MV-4-11 (cell line): ENCODE measurements at regions not wholly inside any gene's neighbourhood (a gene's known extent, or its start where the extent isn't known, plus 50 kb on each side); places are given as distances from the start of the nearest gene placed in this dataset.
"Not testable (repeated sequence)": the region's sequence is repeated elsewhere in the genome, so short reads cannot be mapped to it uniquely, and the experiment has no call there.

ENCODE experiments used
- DNase-seq: peaks from one replicate; lab custom pipeline; 2025; lab: John Stamatoyannopoulos, UW

DNA sequence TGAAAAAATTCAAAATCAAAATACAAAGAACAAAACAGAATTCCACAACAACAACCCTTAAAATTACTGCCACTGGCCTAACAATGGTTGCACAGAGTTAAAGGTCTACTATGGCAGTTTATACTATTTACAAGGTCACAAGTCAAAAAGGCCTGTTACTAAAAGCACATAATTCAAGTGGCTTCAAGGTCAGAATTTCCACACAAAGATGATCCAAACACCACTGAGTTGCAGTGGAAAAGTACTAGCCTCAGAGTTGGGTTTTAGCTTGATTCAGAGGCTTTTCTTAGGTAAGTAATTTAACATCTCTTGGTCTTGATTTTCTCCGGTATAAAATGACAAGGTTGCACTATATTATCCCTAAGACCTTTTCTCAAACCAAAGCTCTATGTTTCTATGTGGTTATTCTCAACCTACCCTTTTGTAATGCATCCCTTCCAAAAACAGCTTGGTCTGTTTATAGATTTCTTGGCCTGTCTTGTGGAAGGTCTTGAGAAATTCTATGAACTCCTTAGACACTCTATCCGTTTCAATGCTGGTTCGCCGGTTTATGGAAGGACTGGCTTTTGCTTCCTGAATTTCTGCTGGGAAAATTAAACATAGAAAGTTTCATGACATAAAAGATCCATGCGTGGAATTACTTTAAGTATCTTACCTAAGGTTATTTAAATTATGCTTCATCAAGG lies 69.5 kb downstream of the MDH2 start:
- not testable (repeated sequence) for DNase-seq

DNA sequence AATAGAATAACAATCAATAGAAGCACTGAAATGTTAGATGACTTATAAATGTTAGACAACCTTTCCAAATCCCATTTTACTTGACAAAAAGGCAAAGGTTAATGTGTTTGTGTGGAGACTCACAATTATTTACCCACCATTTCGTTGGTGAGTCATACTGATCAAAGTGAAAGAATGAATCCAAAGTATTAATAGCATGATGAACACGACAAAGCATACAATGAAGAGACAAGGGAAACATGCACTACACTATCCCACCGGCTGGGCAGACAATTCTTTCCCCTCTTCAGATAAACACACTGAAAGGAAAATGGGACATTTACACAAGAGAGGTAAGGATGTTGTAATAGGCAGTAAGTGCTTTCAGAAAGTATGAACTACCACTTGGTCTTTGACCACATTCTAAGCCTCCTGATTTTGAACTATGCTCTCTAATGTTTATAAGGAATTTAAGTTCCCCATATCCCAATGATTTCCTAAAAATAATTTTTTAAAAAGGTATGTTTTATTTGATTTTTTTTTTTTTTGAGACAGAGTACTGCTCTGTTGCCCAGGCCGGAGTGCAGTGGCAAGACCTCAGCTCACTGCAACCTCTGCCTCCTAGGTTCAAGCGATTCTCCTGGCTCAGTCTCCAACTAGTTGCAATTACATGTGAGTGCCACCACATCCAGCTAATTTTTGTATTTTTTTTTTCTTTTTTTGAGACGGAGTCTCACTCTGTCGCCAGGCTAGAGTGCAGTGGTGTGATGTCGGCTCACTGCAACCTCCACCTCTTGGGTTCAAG lies 70.5 kb downstream of the MDH2 start:
- DNase-seq: not testable (repeated sequence)

DNA sequence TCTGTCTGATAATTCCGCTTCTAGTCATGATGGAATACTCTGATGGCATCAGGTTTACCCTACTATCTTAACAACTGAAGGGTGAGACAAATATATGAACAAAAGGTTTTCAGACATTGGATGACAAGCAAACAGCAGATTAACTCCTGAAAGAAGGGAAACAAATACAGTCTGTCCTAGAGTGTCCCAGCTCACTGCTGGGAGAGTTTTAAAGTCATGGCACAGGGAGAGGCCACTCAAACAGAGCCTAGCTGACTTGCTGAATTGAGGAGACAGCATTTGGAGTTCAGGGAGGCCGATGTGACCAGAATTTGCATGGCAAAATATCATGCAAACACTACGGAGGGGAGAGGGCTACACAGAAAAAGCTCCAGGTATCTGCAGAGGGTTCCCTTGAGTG lies 73.1 kb downstream of the MDH2 start:
- DNase-seq: no peak

DNA sequence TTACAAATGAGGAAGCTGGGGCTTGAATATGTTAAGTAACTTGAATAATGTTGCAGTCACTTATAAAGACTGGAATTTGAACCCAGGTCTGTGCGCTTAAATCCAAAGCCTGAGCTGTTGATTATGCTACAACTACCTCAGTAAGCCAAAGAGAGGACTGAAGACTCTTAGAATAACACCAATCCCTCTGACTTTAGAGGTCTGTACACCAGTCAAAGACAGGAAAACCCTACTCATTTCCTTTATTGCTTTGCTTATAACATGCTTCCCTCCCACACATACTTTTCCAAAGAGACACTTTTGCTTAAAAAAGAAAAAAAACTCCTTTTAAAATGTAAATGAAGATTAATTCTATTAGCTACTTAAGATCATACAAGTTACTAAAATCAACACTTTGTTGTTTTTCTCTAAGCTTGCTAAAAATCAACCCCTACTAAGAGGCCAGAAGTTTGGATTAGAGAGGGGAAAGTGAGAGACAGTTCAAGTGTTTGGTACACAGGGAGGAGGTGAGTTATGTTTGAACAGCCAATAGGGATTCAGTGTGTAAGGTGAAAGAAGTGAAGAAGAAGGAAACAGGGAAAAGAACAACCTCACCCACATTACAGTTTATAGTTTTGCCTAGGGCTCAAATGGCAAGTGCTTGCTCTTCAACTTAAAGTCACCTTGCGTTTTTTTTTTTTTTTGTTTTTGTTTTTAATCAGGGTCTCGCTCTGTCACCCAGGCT lies 74.8 kb downstream of the MDH2 start:
- no peak for DNase-seq

DNA sequence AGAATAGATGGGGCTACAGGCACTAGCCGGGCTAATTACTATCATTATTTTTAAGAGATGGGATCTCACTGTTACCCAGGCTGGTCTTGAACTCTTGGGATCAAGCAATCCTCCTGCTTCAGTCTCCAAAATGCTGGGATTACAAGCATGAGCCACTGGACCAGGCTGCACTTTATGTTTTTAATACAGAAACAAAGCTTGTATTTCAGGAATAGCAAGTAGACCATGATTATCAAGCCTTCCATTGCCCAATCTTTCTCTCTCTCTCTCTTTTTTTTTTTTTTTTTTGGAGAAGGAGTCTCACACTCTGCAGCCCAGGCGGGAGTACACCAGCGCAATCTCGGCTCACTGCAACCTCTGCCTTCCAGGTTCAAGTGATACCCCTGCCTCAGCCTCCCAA lies 75.4 kb downstream of the MDH2 start:
- no peak for DNase-seq

DNA sequence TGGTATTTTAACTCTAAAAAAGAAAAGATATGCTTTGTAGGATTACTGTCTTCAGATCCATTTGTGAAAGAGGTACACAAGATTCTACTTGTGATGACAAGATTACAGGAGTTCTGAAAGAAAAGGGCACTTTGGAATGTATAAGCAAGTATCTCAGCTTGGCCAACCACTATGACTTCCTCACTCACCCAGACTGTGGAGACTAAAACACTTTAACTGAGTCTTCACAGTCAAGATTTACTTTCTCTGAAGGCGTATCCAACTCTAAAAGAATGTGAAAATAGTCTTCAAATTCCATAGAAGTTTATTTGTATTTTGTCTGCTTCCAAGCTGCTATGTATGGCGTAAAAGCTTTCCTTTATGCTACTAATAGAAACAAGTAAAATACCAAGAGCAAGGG lies 76.1 kb upstream of the SRRM3 start:
- DNase-seq: no peak

DNA sequence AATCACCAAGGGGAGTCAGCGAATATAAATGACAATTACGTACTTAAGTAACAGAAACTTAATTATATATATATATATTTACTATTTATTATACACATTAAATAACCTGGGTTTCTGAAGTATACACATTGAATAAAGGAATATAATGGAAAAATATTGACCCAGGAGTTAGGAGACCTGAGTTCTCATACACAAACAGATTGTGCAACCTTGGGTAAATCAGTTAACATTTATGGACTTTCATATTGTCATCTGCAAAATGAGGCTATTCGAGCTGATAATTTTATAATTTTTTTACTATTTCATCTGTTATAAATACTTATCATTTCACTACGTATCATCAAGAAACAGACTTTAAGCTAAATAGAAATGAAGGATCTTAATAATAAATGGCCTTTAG lies 75.1 kb upstream of the SRRM3 start:
- no peak for DNase-seq

DNA sequence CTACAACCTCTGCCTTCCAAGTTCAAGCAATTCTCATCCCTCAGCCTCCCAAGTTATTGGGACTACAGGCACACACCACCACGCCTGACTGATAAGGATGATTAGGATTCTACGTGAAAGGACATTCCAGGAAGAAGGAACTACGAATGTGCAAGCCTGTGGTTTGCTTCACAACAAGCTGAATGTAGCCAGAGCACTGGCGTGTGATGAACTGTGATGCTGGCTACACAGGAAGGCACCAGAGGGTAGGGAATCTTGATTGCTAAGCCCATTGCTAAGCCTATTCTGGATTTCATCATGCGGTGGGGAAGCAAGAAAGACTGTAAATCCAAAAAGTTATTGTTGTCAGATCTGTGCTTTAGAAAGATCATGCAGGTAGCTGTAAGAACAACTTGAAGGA lies 72.3 kb upstream of the SRRM3 start:
- DNase-seq: no peak

DNA sequence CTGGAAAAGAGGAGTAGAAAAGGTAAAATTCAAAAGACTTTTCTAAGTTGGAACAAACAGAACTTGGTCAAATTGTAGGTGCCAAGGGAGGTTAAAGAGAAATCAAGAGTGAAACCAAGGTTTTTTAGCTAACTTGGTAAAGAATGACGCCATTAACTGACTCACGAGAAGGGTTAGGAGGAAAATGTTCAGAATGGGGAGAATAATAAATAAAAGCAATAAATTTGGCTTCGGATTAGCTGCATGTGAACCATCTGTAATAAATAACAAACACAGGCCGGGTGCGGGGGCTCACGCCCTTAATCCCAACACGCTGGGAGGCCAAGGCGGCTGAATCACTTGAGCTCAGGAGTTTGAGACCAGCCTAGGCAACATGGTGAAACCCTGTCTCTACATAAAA lies 71.9 kb upstream of the SRRM3 start:
- no peak for DNase-seq

DNA sequence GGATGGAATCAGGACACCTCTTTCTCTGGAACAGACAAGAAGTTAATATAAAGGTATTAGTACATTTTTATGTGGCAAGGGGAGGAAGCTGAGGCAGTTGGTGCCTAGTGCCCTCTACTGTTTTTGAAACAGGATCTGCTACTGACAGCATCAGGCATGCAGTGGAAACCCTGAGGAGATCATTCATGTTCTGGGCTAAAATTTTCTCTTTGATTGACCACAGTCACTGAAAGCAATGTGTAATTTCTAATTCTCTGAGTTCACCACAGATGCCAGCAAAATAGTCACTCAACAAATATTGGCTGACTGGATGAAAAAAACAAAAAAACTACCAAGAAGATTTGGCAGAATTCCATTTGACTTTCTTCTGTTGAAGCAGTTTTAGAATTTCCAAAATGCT lies 71.0 kb upstream of the SRRM3 start:
- peak; percentile 25 for DNase-seq

DNA sequence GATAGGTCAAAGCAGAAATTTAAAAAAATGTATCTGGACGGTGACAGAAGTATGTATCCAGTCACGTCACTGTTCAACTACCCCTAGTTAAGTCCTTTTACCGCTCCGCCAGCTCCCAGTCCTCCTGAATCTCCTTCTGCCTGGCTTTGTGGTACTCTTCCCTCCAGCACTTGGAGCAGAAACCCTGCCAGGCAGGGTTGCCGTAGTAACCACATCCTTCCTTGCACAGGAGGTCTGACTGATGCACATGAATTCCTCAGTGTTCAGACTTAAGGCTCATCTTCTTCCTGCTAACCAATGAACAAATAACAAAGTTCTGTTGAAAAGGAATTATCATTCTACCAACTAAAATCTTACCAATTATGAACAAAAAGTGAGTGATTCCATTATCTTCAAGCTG lies 69.8 kb upstream of the SRRM3 start:
- not testable (repeated sequence) for DNase-seq

DNA sequence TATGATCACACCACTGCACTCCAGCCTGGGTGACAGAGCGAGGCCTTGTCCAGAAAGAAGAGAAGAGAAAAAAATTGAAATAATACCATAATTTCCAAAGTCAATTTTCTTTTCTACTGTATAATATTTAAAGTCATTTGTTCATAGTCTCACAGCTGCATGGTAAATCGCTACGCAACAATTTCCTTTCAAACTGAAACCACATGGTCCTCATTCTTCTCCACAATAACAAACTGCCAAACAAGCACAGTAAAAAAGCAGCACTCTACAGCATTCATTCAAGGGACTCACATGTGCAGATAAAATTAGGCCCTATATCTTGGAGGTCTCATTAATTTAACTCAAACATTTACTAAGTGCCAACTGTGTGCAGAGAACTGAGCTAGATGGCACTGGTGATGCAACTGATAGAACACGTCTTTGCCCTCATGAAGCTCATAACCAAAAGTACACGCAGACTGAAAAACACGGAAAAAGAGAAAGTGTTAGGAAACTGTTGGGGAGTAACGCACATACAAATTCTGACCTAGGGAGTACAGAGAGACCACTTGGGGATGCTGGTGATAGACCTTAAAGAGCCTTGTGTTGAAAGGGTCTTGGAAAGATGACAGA lies 68.4 kb upstream of the SRRM3 start:
- peak; percentile 80 for DNase-seq

DNA sequence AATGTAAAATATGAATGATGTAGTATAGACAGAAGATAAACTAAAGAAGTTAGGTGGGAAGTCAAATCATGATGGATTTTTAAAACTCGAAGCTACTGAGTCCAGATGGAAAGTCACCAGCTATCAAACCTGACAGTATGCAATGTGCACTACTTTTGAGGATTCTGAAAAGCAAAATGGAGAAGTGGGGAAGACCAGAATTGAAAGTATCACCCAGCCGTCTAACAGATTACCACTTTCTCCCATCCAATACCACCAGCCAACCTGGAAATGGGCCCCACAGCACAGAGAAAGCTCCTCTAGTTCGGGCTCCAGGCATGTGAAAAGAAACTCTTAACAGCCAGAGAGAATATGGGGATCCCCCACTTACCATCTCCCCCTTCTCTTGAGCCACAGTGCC lies 67.9 kb upstream of the SRRM3 start:
- DNase-seq: peak; percentile 80

DNA sequence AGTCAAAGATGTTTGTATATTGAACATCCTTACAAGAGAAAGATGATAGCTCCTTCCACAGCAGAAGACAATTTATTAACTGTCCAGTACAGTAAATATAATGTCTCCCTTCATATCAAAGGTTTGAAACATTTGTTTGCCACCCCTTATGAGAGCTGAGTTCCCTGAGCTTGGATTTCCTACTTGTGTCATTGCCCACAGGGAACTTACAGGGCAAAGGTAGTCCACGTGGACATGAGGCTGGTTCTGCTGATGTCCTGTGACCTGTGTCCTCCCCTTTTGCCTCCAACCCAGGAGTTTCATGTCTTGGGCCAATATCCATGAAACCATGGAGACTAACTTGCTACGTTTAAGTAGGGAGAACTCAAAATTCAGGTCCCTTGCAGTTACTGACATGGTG lies 66.4 kb upstream of the SRRM3 start:
- not testable (repeated sequence) for DNase-seq

DNA sequence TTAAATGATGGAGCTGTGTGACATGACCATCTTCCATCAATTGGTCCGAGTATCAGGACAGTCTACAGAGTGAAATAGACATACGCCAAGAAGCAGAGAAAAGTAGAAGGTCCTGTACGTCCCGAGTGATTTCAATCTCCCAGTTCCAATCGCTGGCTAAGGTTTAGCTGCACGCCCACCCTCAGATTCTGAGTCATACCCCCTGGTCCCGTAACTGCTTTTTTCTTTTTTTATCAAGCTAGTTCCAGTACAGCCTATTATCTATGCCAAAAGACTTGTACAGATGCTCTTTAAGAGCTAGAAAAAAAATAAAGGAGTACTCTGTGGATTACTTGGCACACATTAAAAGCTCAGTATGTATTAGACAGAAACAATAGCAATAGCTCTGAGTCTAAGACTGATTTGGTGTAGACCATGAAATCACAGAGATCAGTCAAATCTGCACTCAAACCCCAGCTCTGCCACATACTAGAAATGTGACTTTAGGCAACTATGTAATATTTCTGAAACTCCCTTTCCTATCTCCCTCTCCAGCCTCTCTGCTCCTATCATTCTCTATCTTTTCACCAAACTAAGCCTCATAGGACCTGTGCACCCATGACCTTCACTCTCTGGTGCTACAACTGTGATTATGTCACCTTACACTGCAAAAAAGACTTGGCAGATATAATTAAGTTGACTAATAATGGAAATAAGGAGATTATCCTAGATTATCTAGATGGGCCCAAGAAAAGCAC lies 63.0 kb upstream of the SRRM3 start:
- DNase-seq: not testable (repeated sequence)

DNA sequence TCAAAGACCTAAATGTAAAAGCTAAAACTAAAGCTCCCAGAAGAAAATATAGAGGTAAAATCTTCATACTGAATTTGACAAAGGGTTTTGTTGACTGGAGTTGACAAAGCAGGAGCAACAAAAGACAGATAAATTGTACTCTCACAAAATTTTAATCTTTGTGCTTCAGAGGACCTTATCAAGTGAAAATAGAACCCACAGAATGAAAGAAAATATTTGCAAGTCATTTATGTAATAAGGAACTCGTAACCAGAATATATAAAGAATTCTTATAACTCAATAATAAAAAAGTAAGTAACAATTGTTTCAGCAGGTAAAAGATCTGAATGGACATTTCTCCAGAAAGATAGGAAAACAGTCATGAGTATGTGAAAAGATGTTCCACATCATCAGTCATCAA lies 62.0 kb upstream of the SRRM3 start:
- DNase-seq: no peak

DNA sequence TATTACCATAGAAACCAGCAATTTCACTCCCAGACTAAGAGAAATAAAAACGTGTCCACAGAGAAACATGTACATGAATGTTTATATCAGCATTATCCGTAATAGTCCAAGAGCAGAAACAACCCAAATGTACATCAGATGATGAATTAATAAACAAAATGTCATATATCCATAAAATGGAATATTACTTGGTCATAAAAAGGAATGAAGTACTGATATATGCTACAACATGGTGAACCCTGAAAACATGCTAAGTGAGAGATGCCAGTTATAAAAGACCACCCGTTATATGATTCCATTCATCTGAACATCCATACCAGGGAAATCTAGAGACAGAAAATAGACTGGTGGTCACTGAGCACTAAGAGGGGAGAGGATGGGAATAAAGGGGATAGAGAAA lies 61.4 kb upstream of the SRRM3 start:
- DNase-seq: not testable (repeated sequence)

DNA sequence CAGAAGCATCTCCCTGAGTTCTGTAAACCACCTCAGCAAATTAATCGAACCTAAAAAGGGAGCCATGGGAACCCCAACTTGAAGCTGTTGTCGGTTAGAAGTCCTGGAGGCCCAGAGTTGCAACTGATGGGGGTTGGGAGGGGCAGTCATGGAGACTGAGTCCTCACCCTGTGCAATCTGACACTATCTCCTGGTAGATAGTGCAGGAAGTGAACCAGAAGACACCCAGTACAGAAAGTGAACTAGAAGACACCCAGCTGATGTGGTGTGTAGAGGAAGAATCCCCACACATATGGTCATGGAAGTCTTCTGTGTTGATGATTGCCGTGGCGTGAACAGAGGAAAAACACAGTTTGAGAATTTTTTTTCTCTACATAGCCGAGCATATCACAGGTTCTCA lies 58.8 kb upstream of the SRRM3 start:
- DNase-seq: no peak

DNA sequence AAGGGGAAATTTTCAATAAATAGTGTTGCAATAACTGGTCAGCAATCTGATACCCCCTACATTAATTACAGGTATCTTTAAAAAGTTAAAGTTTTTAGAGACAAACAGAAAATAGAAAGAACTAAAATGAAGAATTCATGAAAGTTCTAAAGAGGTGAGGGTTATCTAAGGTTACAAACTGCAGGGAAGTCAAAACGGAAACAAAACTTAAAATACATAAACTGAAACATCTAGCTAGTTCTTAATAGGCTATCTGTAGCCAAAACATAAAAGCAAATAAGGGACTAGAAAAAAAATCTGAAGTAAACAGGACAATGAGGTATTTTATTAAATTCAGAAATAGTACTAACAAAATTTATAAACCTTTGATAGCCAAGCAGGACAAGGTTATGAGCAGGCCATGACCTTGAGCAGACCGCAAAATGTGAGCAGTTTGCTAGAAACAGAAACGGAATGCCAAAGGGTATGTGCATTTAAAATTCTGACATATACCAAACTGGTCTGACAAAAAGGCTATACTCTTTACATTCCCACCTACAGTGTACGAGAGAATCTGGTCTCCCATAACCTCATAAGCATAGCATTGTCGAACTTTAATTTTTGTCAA lies 56.9 kb upstream of the SRRM3 start:
- DNase-seq: not testable (repeated sequence)

DNA sequence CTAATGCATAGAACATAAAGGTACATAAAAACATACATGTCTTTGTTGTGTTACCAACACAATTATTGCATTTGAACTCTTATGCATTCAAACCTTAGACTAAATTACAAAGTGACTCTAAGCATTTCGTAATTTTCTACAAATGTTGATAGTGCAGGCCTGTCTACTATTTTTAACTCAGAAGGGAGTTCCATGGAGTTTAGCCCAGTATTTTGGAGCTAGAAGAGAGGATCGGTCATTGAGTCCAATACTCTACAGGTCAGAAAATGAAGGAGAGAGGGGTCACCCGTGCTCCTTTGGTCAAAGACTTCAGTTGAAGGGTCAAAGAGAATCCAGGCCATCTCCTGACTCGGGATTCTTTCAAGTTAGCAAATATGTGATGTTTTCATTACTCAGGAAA lies 55.3 kb upstream of the SRRM3 start:
- no peak for DNase-seq

DNA sequence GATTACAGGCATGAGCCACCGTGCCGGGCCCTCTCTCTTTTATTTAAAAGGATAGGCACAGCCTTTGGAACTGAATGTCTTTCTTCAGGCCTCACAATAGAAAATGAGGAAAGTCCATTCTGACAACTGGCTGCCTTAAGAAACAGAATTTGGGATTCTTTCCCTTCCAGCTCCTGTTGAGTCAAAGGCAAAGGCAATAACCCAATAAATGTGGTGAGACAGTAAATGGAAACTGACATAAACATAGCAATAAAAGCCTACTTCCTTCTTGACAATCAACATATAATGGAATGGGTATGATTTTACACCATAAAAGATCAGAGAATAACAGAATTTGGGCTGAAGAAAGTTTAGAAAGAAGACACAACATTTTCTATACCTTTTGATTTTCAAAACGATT lies 52.7 kb upstream of the SRRM3 start:
- not testable (repeated sequence) for DNase-seq
